ENCODE measurements at regions not wholly inside any gene's neighbourhood (a gene's known extent, or its start where the extent isn't known, plus 50 kb on each side); places are given as distances from the start of the nearest gene placed in this dataset.
"Not testable (repeated sequence)": the region's sequence is repeated elsewhere in the genome, so short reads cannot be mapped to it uniquely, and the experiment has no call there.

GRCh38 chr18:43847164-43848091 lies 570.1 kb upstream of the SYT4 start:
- no peak for DNase-seq
- no peak for TF ChIP-seq CTCF (IDR thresholded peaks at IDR 0.05)
- no peak for TF ChIP-seq EP300 (IDR thresholded peaks at IDR 0.05; ENCODE audit: low read depth)
- no peak for TF ChIP-seq POLR2A (IDR thresholded peaks at IDR 0.05)
- H3K9me3 ChIP-seq: no peaks in the 10 kb centered on the region
- intact Hi-C loops (cut with DNase I; ENCODE audit: low total_unique reads): no loop called here
- no peaks in the 10 kb centered on the region for H3K27me3 ChIP-seq
- H3K36me3 ChIP-seq: no peaks in the 10 kb centered on the region
- in situ Hi-C loops (cut with MboI; ENCODE audit: low pct_ligation_motif_present in 1 of 4, low pct_unique_long_range_greater_than_20kb in 1 of 4, low sequenced_read_pairs in 3 of 4): no loop called here
- H3K27ac ChIP-seq: peak overlapping the region; percentile 25 to 61 (median 46)
- H3K4me3 ChIP-seq: no peak overlapping the region
- H3K4me1 ChIP-seq: no peaks in the 10 kb centered on the region
- 48 to 55% methylated on average over 6 to 8 of the region's 8 CpGs for WGBS, 2 donors (ENCODE audit: low coverage in 1 of 2)

- intact Hi-C loops (cut with DNase I; ENCODE audit: low total_unique reads); H3K9me3 ChIP-seq; H3K36me3 ChIP-seq; H3K4me1 ChIP-seq; in situ Hi-C loops (cut with MboI; ENCODE audit: low pct_ligation_motif_present in 1 of 4, low pct_unique_long_range_greater_than_20kb in 1 of 4, low sequenced_read_pairs in 3 of 4); H3K27me3 ChIP-seq; H3K27ac ChIP-seq; H3K4me3 ChIP-seq; DNase-seq: not testable (repeated sequence)
- 47 to 58% methylated on average over 2 of the region's 2 CpGs for WGBS, 2 donors (ENCODE audit: low coverage in 1 of 2)
Observed at GRCh38 chr18:43849831-43850230, 572.5 kb upstream of the SYT4 start.

- in situ Hi-C loops (cut with MboI; ENCODE audit: low pct_ligation_motif_present in 1 of 4, low pct_unique_long_range_greater_than_20kb in 1 of 4, low sequenced_read_pairs in 3 of 4): no loop called here
- H3K4me1 ChIP-seq: no peaks in the 10 kb centered on the region
- H3K27ac ChIP-seq: no peak overlapping the region
- TF ChIP-seq CTCF (IDR thresholded peaks at IDR 0.05): no peak
- TF ChIP-seq POLR2A (IDR thresholded peaks at IDR 0.05): no peak
- no peak for TF ChIP-seq POLR2AphosphoS5 (IDR thresholded peaks at IDR 0.05)
- TF ChIP-seq EP300 (IDR thresholded peaks at IDR 0.05; ENCODE audit: low read depth): no peak
- intact Hi-C loops (cut with DNase I; ENCODE audit: low total_unique reads): no loop called here
- no peaks in the 10 kb centered on the region for H3K27me3 ChIP-seq
- no peak overlapping the region for H3K4me3 ChIP-seq
- 52% methylated on average over 2 of the region's 2 CpGs; no CpG with 5 or more reads in 1 of the 2 donors for WGBS, 2 donors (ENCODE audit: low coverage in 1 of 2)
- H3K36me3 ChIP-seq: no peaks in the 10 kb centered on the region
- H3K9me3 ChIP-seq: no peaks in the 10 kb centered on the region
- no peak for DNase-seq
Observed at GRCh38 chr18:43855376-43855775, 578.1 kb upstream of the SYT4 start.

GRCh38 chr18:43863180-43863579 lies 585.9 kb upstream of the SYT4 start:
- H3K4me1 ChIP-seq: no peaks in the 10 kb centered on the region
- 64% methylated on average over 1 of the region's 1 CpG; no CpG with 5 or more reads in 1 of the 2 donors for WGBS, 2 donors (ENCODE audit: low coverage in 1 of 2)
- no peaks in the 10 kb centered on the region for H3K9me3 ChIP-seq
- in situ Hi-C loops (cut with MboI; ENCODE audit: low pct_ligation_motif_present in 1 of 4, low pct_unique_long_range_greater_than_20kb in 1 of 4, low sequenced_read_pairs in 3 of 4) (no loop called here), intact Hi-C loops (cut with DNase I; ENCODE audit: low total_unique reads) (no loop called here)
- TF ChIP-seq POLR2AphosphoS5 (IDR thresholded peaks at IDR 0.05) (peak in 2 of 3 donors; percentile 10 to 48), POLR2A (IDR thresholded peaks at IDR 0.05) (no peak), EP300 (IDR thresholded peaks at IDR 0.05; ENCODE audit: low read depth) (no peak)
- H3K27ac ChIP-seq: no peak overlapping the region
- no peak for DNase-seq
- no peaks in the 10 kb centered on the region for H3K27me3 ChIP-seq
- no peaks in the 10 kb centered on the region for H3K36me3 ChIP-seq
- no peak overlapping the region for H3K4me3 ChIP-seq

GRCh38 chr18:43866696-43867095 lies 589.4 kb upstream of the SYT4 start:
- no peaks in the 10 kb centered on the region for H3K36me3 ChIP-seq
- H3K27me3 ChIP-seq: no peaks in the 10 kb centered on the region
- H3K4me3 ChIP-seq: no peak overlapping the region
- TF ChIP-seq POLR2AphosphoS5 (IDR thresholded peaks at IDR 0.05) (no peak), CTCF (IDR thresholded peaks at IDR 0.05) (no peak), POLR2A (IDR thresholded peaks at IDR 0.05) (no peak), EP300 (IDR thresholded peaks at IDR 0.05; ENCODE audit: low read depth) (no peak)
- intact Hi-C loops (cut with DNase I; ENCODE audit: low total_unique reads) (no loop called here), in situ Hi-C loops (cut with MboI; ENCODE audit: low pct_ligation_motif_present in 1 of 4, low pct_unique_long_range_greater_than_20kb in 1 of 4, low sequenced_read_pairs in 3 of 4) (no loop called here)
- no peaks in the 10 kb centered on the region for H3K9me3 ChIP-seq
- no peak for DNase-seq
- H3K27ac ChIP-seq: no peak overlapping the region
- no peaks in the 10 kb centered on the region for H3K4me1 ChIP-seq

Measured in transverse colon (tissue), 4 donors.